ENCODE measurements at regions not wholly inside any gene's neighbourhood (a gene's known extent, or its start where the extent isn't known, plus 50 kb on each side); places are given as distances from the start of the nearest gene placed in this dataset.
A peak's percentile ranks its signal among the peaks of the same experiment; 100 is the strongest.

DNA sequence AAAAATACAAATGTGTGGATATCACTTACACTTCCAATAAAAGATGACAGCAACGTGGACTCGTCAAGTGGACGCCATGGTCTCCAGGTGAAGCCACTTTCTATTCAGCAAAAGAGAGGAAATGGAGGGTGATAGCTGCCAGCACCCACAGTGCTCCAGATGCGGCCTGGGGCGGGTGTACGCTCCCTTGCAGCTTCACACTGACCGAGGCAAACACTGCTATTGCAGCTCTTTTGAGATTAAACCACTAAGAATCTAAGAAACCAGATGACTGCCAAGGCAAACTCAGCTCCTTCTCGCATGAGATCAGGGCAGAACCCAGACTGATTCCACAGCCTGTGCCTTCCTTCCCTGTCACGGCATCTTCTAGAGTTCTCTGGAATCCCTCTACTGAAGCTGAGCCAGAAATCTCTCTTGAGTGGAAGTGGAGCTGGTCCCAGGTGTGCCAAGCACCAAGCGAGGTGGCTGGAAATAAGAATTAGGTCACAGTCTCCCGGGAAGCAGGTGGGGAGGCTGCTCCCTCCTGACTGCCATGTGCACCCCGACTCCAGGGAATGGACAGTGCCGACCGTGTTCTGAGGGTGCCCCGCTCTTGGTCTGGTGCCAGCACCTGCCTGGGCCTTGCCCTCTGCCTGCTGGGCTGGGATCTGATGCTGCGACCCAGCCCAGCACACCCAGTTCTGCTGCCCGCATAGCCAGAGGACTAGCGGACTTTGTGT, 90.1 kb upstream of the AFDN start:
- H3K27ac Mint-ChIP-seq, result no peak overlapping the region
- H3K4me1 Mint-ChIP-seq, result peaks cover 6% of the 10 kb centered on the region
- H3K27me3 Mint-ChIP-seq, result peaks cover 40% of the 10 kb centered on the region
- no peak for ATAC-seq
- peaks cover 6% of the 10 kb centered on the region for H3K9me3 Mint-ChIP-seq
- H3K4me3 Mint-ChIP-seq, result no peak overlapping the region
- H3K36me3 Mint-ChIP-seq, result no peaks in the 10 kb centered on the region

DNA sequence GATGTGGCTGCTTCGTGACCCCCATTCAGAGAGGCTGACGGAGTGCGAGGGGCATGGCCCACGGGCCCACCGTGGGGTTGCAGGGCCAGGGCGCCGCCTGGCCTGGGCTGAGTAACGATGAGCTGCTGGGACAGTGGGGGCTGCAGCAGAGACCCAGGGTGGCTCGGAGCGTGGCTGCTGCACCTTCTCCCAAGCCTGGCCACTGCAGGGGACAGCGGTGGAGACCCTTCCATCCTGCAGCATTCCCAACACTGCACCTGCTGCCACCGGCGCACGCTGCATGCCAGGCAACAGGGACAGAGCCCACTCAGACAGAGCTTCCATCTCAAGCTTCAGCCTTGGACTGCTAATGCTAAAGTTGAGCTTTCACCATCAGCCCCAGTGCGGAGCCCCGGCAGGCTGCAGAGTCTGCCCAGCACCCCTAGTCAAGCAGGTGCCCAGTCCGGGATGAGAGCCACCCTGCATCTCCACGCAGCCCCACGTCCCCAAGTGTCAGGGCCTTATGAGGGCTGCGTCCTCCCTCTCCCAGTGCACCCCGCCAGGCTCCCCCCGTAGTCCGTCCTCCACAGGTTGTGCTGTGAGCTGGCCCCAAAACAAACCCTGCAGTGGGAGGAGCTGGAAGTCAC, 89.4 kb upstream of the AFDN start:
- Mint-ChIP-seq H3K36me3 (no peaks in the 10 kb centered on the region), H3K4me1 (peaks cover 6% of the 10 kb centered on the region), H3K4me3 (no peak overlapping the region), H3K27me3 (peaks cover 40% of the 10 kb centered on the region), H3K9me3 (peaks cover 6% of the 10 kb centered on the region), H3K27ac (no peak overlapping the region)
- peak; percentile 31 for ATAC-seq

DNA sequence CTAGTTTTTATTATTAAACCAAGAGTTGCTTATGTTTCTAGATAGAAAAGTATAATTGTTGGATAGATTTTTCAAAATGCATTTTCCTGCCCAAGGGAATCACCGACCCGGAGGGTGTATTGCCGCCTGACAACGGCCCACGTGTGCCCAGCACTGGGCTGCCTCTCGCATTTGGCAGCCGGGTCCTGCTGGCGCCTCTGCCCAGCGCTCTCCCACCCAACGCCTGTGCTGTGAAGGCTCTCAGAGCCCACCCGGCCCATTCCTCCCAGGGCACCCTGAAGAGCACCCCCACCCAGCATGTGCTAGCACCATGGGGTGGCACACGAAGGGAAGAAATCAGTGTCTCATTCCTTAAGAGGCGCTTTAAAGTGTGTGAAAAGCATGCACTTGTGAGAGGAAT, 88.3 kb upstream of the AFDN start:
- H3K4me3 Mint-ChIP-seq, result no peak overlapping the region
- ATAC-seq, result no peak
- peaks cover 37% of the 10 kb centered on the region for H3K27me3 Mint-ChIP-seq
- H3K27ac Mint-ChIP-seq, result no peak overlapping the region
- no peaks in the 10 kb centered on the region for H3K36me3 Mint-ChIP-seq
- peaks cover 6% of the 10 kb centered on the region for H3K4me1 Mint-ChIP-seq
- peaks cover 2% of the 10 kb centered on the region for H3K9me3 Mint-ChIP-seq

GRCh38 chr6:167739721-167740475, 86.8 kb upstream of the AFDN start:
- no peak for ATAC-seq
- Mint-ChIP-seq H3K4me1 (peaks cover 6% of the 10 kb centered on the region), H3K9me3 (no peaks in the 10 kb centered on the region), H3K36me3 (no peaks in the 10 kb centered on the region), H3K4me3 (no peak overlapping the region), H3K27me3 (peaks cover 32% of the 10 kb centered on the region), H3K27ac (no peak overlapping the region)

DNA sequence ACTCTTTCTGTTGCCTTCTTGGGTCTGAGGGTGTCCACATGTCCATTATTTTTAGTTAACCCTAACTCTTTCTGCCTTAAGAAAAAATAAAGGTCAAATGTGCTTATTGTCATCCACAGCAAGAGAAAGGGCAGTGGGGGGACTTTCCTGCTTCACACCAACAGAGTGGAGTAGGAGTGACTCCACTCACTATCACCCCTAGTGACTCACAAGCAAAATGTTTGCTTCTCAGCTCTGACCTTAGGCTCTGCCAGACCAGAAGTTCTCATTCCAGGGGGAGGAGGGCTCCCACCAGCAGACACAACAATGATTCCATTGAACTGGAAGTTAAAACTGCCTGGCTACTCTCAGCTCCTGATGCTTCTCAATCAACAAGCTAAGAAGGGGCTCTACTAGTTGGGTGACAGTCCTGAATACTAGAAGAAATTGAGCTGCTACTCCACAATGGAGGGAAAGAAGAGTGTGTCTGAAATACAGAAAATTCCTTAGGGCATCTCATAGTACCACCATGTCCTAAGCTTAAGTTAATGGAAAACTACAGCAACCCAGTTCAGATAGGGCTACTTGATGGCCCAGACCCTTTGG, 83.9 kb upstream of the AFDN start:
- no peak overlapping the region for H3K27ac Mint-ChIP-seq
- no peak for ATAC-seq
- peaks cover 15% of the 10 kb centered on the region for H3K27me3 Mint-ChIP-seq
- H3K36me3 Mint-ChIP-seq, result no peaks in the 10 kb centered on the region
- no peaks in the 10 kb centered on the region for H3K9me3 Mint-ChIP-seq
- H3K4me1 Mint-ChIP-seq, result no peaks in the 10 kb centered on the region
- no peak overlapping the region for H3K4me3 Mint-ChIP-seq

DNA sequence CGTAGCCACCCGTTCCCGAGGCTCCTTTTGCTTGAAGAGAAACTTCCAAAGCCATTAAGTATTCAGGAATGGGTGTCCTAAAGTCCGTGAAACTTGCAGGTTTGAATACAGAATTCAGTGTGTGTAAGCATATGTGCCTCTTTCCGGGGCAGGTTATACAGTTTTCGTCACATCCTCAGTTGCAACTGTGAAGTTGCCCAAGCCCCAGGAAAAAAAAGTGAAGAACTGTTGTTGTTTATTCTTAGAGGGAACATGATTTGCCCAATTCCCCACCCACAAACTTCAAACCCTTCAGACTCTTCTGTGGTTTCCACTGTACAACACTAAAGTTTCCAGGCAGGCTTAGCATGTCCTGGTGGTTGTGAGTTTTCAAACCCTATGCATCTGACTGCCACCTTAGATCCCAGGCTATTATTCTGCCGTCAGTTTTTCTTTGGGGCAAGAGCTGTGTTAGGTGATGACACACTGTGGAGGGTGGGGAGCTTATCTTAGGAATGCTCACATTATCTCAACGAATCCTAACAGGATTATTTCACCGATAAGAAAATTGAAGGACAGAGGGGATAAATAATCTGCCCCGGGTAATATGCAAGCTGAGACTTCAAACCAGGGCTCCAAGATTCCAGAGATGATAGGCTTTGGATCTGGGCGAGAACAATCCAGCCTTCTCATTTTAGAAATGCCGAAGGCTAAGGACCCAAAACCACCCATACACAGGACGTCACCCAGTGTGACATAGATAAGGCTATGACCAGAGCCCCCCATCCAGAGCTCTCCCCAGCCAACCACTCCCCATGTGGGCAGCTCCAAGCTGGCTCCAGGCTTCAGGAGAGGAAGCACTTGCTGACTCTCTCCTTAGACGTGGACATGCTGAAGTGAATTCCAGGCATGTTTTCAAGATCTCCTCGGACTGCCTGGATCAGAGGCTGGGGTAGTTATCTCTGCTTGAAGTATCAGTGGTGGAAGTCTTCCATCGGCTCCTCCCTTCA, 81.7 kb upstream of the AFDN start:
- peaks cover 10% of the 10 kb centered on the region for H3K27me3 Mint-ChIP-seq
- no peak overlapping the region for H3K4me3 Mint-ChIP-seq
- H3K36me3 Mint-ChIP-seq, result no peaks in the 10 kb centered on the region
- H3K9me3 Mint-ChIP-seq, result no peaks in the 10 kb centered on the region
- no peak for ATAC-seq
- no peaks in the 10 kb centered on the region for H3K4me1 Mint-ChIP-seq
- H3K27ac Mint-ChIP-seq, result no peak overlapping the region

- Mint-ChIP-seq H3K27me3 (peaks cover 10% of the 10 kb centered on the region), H3K36me3 (no peaks in the 10 kb centered on the region), H3K9me3 (no peaks in the 10 kb centered on the region), H3K4me3 (no peak overlapping the region), H3K4me1 (no peaks in the 10 kb centered on the region), H3K27ac (no peak overlapping the region)
- ATAC-seq, result no peak
These were observed 80.9 kb upstream of the AFDN start for GRCh38 chr6:167745670-167746389.

DNA sequence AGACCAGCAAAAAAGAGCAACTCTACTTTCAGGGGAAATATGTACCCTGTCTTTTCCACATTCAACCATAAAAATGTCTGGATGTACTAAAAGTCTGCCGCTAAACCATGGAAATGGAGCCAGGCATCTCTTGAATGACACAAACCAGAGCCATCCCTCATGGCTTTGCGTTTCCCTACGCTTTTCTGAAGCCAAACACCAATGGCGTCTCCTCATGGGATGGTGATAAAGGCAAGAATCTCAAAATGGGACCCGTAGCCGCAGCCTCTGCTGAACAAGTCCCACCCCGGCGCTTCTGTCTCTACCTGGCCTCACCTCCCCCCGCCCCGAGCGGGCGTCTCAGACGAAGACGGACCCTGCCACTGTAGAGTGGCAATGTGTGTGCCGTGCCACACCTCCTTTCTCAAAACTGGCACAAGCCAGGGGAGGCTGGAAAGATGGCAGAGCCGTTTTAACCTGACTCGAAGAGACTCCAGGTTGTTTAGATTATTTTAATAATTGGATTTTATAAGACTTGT, 80.3 kb upstream of the AFDN start:
- no peak for ATAC-seq
- H3K9me3 Mint-ChIP-seq, result no peaks in the 10 kb centered on the region
- H3K4me3 Mint-ChIP-seq, result no peak overlapping the region
- peaks cover 10% of the 10 kb centered on the region for H3K27me3 Mint-ChIP-seq
- H3K27ac Mint-ChIP-seq, result no peak overlapping the region
- no peaks in the 10 kb centered on the region for H3K36me3 Mint-ChIP-seq
- no peaks in the 10 kb centered on the region for H3K4me1 Mint-ChIP-seq

DNA sequence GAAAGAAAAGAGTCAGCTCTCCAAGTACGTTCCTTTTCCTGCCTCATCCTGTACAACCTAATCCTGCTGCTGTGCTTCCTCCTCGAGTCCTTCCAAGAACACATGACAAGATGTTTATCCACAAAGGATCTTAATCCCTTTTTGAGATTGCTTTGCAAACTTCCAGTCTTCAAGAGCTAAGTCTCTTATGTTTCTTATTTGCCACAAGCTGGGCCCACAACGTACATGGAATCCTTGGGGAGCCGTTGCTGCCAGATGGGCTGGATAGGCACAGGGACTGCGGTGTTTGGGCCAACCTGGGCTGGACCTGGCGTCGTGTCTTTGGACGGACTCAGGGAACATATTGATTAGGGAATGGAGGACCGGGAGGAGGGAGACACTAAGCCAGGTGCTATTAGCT, 79.7 kb upstream of the AFDN start:
- no peaks in the 10 kb centered on the region for H3K4me1 Mint-ChIP-seq
- no peak for ATAC-seq
- H3K9me3 Mint-ChIP-seq, result no peaks in the 10 kb centered on the region
- peaks cover 10% of the 10 kb centered on the region for H3K27me3 Mint-ChIP-seq
- no peaks in the 10 kb centered on the region for H3K36me3 Mint-ChIP-seq
- no peak overlapping the region for H3K4me3 Mint-ChIP-seq
- no peak overlapping the region for H3K27ac Mint-ChIP-seq

DNA sequence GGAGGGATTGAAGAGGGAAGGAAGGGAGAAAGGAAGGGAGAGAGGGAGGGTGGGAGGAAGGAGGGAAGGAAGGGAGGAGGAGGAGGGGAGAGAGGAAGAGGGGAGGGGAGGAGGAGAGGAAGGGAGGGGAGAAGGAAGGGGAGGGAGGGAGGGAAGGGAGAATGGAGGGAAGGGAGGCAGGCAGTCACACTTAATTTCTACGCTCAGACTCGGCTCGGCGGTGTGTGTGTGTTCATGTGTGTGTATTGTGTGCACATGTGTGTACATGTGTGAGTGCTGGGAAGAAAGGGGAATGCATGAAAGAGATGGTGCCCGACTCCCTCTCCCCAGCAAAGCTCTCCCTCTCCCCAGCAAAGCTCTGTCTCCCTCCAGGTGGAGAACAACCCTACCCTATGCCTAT, 79.1 kb upstream of the AFDN start:
- no peaks in the 10 kb centered on the region for H3K9me3 Mint-ChIP-seq
- H3K27ac Mint-ChIP-seq, result no peak overlapping the region
- H3K4me1 Mint-ChIP-seq, result no peaks in the 10 kb centered on the region
- no peak for ATAC-seq
- no peak overlapping the region for H3K4me3 Mint-ChIP-seq
- peaks cover 10% of the 10 kb centered on the region for H3K27me3 Mint-ChIP-seq
- H3K36me3 Mint-ChIP-seq, result no peaks in the 10 kb centered on the region

- Mint-ChIP-seq H3K9me3 (no peaks in the 10 kb centered on the region), H3K4me1 (no peaks in the 10 kb centered on the region), H3K27ac (no peak overlapping the region), H3K36me3 (no peaks in the 10 kb centered on the region), H3K4me3 (no peak overlapping the region), H3K27me3 (peaks cover 10% of the 10 kb centered on the region)
- ATAC-seq, result peak; percentile 32
These were observed 78.7 kb upstream of the AFDN start for GRCh38 chr6:167748046-167748445.

- Mint-ChIP-seq H3K36me3 (no peaks in the 10 kb centered on the region), H3K4me3 (no peak overlapping the region), H3K27me3 (peaks cover 10% of the 10 kb centered on the region), H3K9me3 (peaks cover under 1% of the 10 kb centered on the region), H3K27ac (no peak overlapping the region), H3K4me1 (no peaks in the 10 kb centered on the region)
- no peak for ATAC-seq
These were observed 78.0 kb upstream of the AFDN start for GRCh38 chr6:167748458-167749379.

DNA sequence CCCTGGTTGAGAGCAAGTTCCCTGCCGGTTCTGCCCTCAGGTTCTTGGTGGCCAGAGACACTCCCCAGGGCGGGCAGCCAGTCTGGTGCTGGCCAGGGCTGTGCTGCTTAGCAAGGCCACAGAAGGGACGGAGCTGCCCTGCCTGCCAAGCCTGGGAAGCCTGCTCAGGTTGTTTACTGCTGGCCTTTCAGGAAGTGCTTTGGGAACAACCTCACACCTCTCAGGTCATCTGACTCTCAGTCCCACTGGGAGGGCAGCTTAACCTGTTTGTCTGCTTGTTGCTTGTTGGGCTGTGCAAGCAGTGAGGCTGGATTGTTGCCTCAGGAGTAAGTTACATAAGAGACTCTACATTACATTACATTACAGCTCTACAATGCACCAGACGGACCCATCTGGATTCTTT, 75.8 kb upstream of the AFDN start:
- Mint-ChIP-seq H3K27ac (no peak overlapping the region), H3K9me3 (peaks cover 5% of the 10 kb centered on the region), H3K4me3 (no peak overlapping the region), H3K4me1 (no peaks in the 10 kb centered on the region), H3K36me3 (no peaks in the 10 kb centered on the region), H3K27me3 (peaks cover 10% of the 10 kb centered on the region)
- ATAC-seq, result no peak

Data from stimulated activated memory B cell treated with anti-CD40 and anti-IgM and Interleukin-4, amounts not matched to agents 10 μg/mL and 1 μg/mL and 100 μg/mL, for 72 hours (primary cell).